ENCODE measurements at regions not wholly inside any gene's neighbourhood (a gene's known extent, or its start where the extent isn't known, plus 50 kb on each side); places are given as distances from the start of the nearest gene placed in this dataset.

- no peak for DNase-seq (ENCODE audit: low read depth)
- H3K4me3 ChIP-seq (ENCODE audit: low read depth, low read length) = no peak overlapping the region
- TF ChIP-seq CTCF (conservative IDR thresholded peaks at IDR 0.05; ENCODE audit: low read depth, low read length) = no peak
Measured at GRCh38 chr7:155173905-155174304, 103.8 kb downstream of the HTR5A start.

GRCh38 chr7:155178096-155178495 lies 108.0 kb downstream of the HTR5A start:
- no peak for DNase-seq (ENCODE audit: low read depth)
- H3K4me3 ChIP-seq (ENCODE audit: low read depth, low read length) = no peak overlapping the region
- no peak for TF ChIP-seq CTCF (conservative IDR thresholded peaks at IDR 0.05; ENCODE audit: low read depth, low read length)

GRCh38 chr7:155181768-155182167 lies 111.6 kb downstream of the HTR5A start:
- H3K4me3 ChIP-seq (ENCODE audit: low read depth, low read length) = no peak overlapping the region
- no peak for DNase-seq (ENCODE audit: low read depth)
- TF ChIP-seq CTCF (conservative IDR thresholded peaks at IDR 0.05; ENCODE audit: low read depth, low read length) = no peak

GRCh38 chr7:155182406-155182970 lies 112.4 kb downstream of the HTR5A start:
- TF ChIP-seq CTCF (conservative IDR thresholded peaks at IDR 0.05; ENCODE audit: low read depth, low read length) = no peak
- no peak for DNase-seq (ENCODE audit: low read depth)
- no peak overlapping the region for H3K4me3 ChIP-seq (ENCODE audit: low read depth, low read length)

- no peak overlapping the region for H3K4me3 ChIP-seq (ENCODE audit: low read depth, low read length)
- no peak for DNase-seq (ENCODE audit: low read depth)
- no peak for TF ChIP-seq CTCF (conservative IDR thresholded peaks at IDR 0.05; ENCODE audit: low read depth, low read length)
Measured at GRCh38 chr7:155183655-155184054, 113.5 kb downstream of the HTR5A start.

GRCh38 chr7:155184923-155185322 lies 112.8 kb upstream of the INSIG1 start:
- no peak for DNase-seq (ENCODE audit: low read depth)
- no peak for TF ChIP-seq CTCF (conservative IDR thresholded peaks at IDR 0.05; ENCODE audit: low read depth, low read length)
- H3K4me3 ChIP-seq (ENCODE audit: low read depth, low read length) = no peak overlapping the region

GRCh38 chr7:155187061-155187785 lies 110.5 kb upstream of the INSIG1 start:
- no peak overlapping the region for H3K4me3 ChIP-seq (ENCODE audit: low read depth, low read length)
- no peak for DNase-seq (ENCODE audit: low read depth)
- no peak for TF ChIP-seq CTCF (conservative IDR thresholded peaks at IDR 0.05; ENCODE audit: low read depth, low read length)
